SK-N-SH treated with all-trans-retinoic acid at 6 μM for 48 hours (cell line): ENCODE measurements at regions not wholly inside any gene's neighbourhood (a gene's known extent, or its start where the extent isn't known, plus 50 kb on each side); places are given as distances from the start of the nearest gene placed in this dataset.

Source experiments
- ARNTL ChIP-seq: fragments of 450-650 bp; formaldehyde crosslinking; IDR thresholded peaks from 2 replicates; pipeline ENCODE4 v1.5.0; 2020; ENCODE audit warnings: low read depth, mild to moderate bottlenecking, moderate library complexity, borderline replicate concordance
- BACH2 ChIP-seq: fragments of 250-450 bp; sonication (Bioruptor Pico); IDR thresholded peaks from 2 replicates; pipeline ENCODE4 v1.9.0; 2021; ENCODE audit warnings: mild to moderate bottlenecking, borderline replicate concordance
- CSDC2 ChIP-seq: fragments of 250-450 bp; sonication (Bioruptor Pico); IDR thresholded peaks from 2 replicates; pipeline ENCODE4 v1.5.0; 2020; ENCODE audit warnings: mild to moderate bottlenecking, moderate library complexity
- CSRNP3 ChIP-seq: fragments of 250-450 bp; sonication (Bioruptor Pico); IDR thresholded peaks from 2 replicates; pipeline ENCODE4 v1.5.1; 2021; ENCODE audit warnings: mild to moderate bottlenecking, moderate library complexity
- OSR1 ChIP-seq: fragments of 250-450 bp; sonication (Bioruptor Pico); IDR thresholded peaks from 2 replicates; pipeline ENCODE4 v1.8.0; 2022; ENCODE audit warnings: moderate library complexity, mild to moderate bottlenecking, inconsistent platforms
- PATZ1 ChIP-seq: fragments of 250-450 bp; sonication (Bioruptor Pico); IDR thresholded peaks from 2 replicates; pipeline ENCODE4 v1.8.0; 2020; ENCODE audit warnings: mild to moderate bottlenecking, moderate library complexity, borderline replicate concordance
- POU6F1 ChIP-seq: fragments of 250-450 bp; sonication (Bioruptor Pico); IDR thresholded peaks from 2 replicates; pipeline ENCODE4 v1.8.0; 2021; ENCODE audit warnings: low read depth, mild to moderate bottlenecking, moderate library complexity, borderline replicate concordance
- PPARA ChIP-seq: fragments of 250-450 bp; sonication (Bioruptor Pico); IDR thresholded peaks from 2 replicates; pipeline ENCODE4 v1.5.0; 2020; ENCODE audit warnings: mild to moderate bottlenecking, borderline replicate concordance
- RARB ChIP-seq: fragments of 250-450 bp; sonication (Bioruptor Pico); IDR thresholded peaks from 2 replicates; pipeline ENCODE4 v1.8.0; 2021; ENCODE audit warnings: mild to moderate bottlenecking, moderate library complexity
- TSHZ2 ChIP-seq: fragments of 250-450 bp; sonication (Bioruptor Pico); IDR thresholded peaks from 2 replicates; pipeline ENCODE4 v1.5.0; 2020; ENCODE audit warnings: mild to moderate bottlenecking, moderate library complexity
- ZC3H10 ChIP-seq: fragments of 250-450 bp; sonication (Bioruptor Pico); IDR thresholded peaks from 2 replicates; pipeline ENCODE4 v1.5.1; 2021; ENCODE audit warnings: mild to moderate bottlenecking, moderate library complexity
- ZFP3 ChIP-seq: fragments of 250-450 bp; sonication (Bioruptor Pico); IDR thresholded peaks from 2 replicates; pipeline ENCODE4 v1.5.0; 2020; ENCODE audit warnings: mild to moderate bottlenecking, moderate library complexity
- ZNF565 ChIP-seq: fragments of 450-650 bp; formaldehyde crosslinking; conservative IDR thresholded peaks from 2 replicates; pipeline ENCODE4 v1.5.0; 2020; ENCODE audit warnings: low read depth, mild to moderate bottlenecking, moderate library complexity
- ZNF70 ChIP-seq: fragments of 450-650 bp; formaldehyde crosslinking; IDR thresholded peaks from 2 replicates; pipeline ENCODE4 v1.5.0; 2020; ENCODE audit warnings: mild to moderate bottlenecking, moderate library complexity

- no peak for TF ChIP-seq ZNF70 (CRISPR knock-in tag)
- no peak for TF ChIP-seq PATZ1 (CRISPR knock-in tag)
- no peak for TF ChIP-seq PPARA
- no peak for TF ChIP-seq ZNF565 (CRISPR knock-in tag)
- no peak for TF ChIP-seq ZC3H10 (CRISPR knock-in tag)
- no peak for TF ChIP-seq CSRNP3 (CRISPR knock-in tag)
- no peak for TF ChIP-seq ZFP3 (CRISPR knock-in tag)
- no peak for TF ChIP-seq BACH2 (CRISPR knock-in tag)
- TF ChIP-seq TSHZ2 (CRISPR knock-in tag), result no peak
- TF ChIP-seq CSDC2 (CRISPR knock-in tag), result no peak
- TF ChIP-seq POU6F1 (CRISPR knock-in tag), result no peak
- TF ChIP-seq OSR1, result no peak
- TF ChIP-seq ARNTL (CRISPR knock-in tag), result no peak
- TF ChIP-seq RARB (CRISPR knock-in tag), result no peak
These were observed 241.0 kb downstream of the DLL1 start for GRCh38 chr6:170049641-170050561.
